NCI-H2171 treated with DMSO at 0.1 percent for 48 hours (cell line): ENCODE measurements at regions not wholly inside any gene's neighbourhood (a gene's known extent, or its start where the extent isn't known, plus 50 kb on each side); places are given as distances from the start of the nearest gene placed in this dataset.
A peak's percentile ranks its signal among the peaks of the same experiment; 100 is the strongest.
"Not testable (repeated sequence)": the region's sequence is repeated elsewhere in the genome, so short reads cannot be mapped to it uniquely, and the experiment has no call there.

Experiments
- DNase-seq: peaks from one replicate; lab custom pipeline; 2025; lab: John Stamatoyannopoulos, UW

- no peak for DNase-seq
Measured at GRCh38 chr5:23991406-23991805, 484.0 kb downstream of the PRDM9 start.

GRCh38 chr5:23994581-23995370 lies 487.4 kb downstream of the PRDM9 start:
- DNase-seq: peak; percentile 29

- DNase-seq: no peak
Measured at GRCh38 chr5:23996525-23996924, 489.1 kb downstream of the PRDM9 start.

GRCh38 chr5:24005384-24005783 lies 498.0 kb downstream of the PRDM9 start:
- DNase-seq: peak; percentile 4

- not testable (repeated sequence) for DNase-seq
Measured at GRCh38 chr5:24017710-24018109, 510.3 kb downstream of the PRDM9 start.

- DNase-seq: no peak
Measured at GRCh38 chr5:24026288-24026687, 518.9 kb downstream of the PRDM9 start.

- no peak for DNase-seq
Measured at GRCh38 chr5:24042688-24043087, 535.3 kb downstream of the PRDM9 start.

GRCh38 chr5:24045046-24045445 lies 537.6 kb downstream of the PRDM9 start:
- DNase-seq: no peak

- DNase-seq: no peak
Measured at GRCh38 chr5:24053737-24054136, 546.3 kb downstream of the PRDM9 start.

GRCh38 chr5:24059006-24059405 lies 551.6 kb downstream of the PRDM9 start:
- DNase-seq: no peak

- no peak for DNase-seq
Measured at GRCh38 chr5:24059716-24060115, 552.3 kb downstream of the PRDM9 start.

GRCh38 chr5:24065779-24066178 lies 558.4 kb downstream of the PRDM9 start:
- DNase-seq: no peak

GRCh38 chr5:24067208-24067607 lies 559.8 kb downstream of the PRDM9 start:
- DNase-seq: no peak

GRCh38 chr5:24068524-24068923 lies 561.1 kb downstream of the PRDM9 start:
- no peak for DNase-seq

- DNase-seq: no peak
Measured at GRCh38 chr5:24073107-24073506, 565.7 kb downstream of the PRDM9 start.

GRCh38 chr5:24080046-24080445 lies 564.7 kb downstream of the CDH10 start:
- DNase-seq: peak; percentile 87

GRCh38 chr5:24094081-24094679 lies 550.6 kb downstream of the CDH10 start:
- no peak for DNase-seq

- DNase-seq: no peak
Measured at GRCh38 chr5:24102010-24102409, 542.8 kb downstream of the CDH10 start.

GRCh38 chr5:24103451-24104023 lies 541.2 kb downstream of the CDH10 start:
- no peak for DNase-seq

- DNase-seq: peak; percentile 76
Measured at GRCh38 chr5:24110004-24110615, 534.7 kb downstream of the CDH10 start.

- DNase-seq: no peak
Measured at GRCh38 chr5:24112420-24112819, 532.4 kb downstream of the CDH10 start.

- no peak for DNase-seq
Measured at GRCh38 chr5:24118351-24118750, 526.4 kb downstream of the CDH10 start.

- DNase-seq: no peak
Measured at GRCh38 chr5:24135536-24135935, 509.2 kb downstream of the CDH10 start.
